Liver (tissue), 8 donors: ENCODE measurements at regions not wholly inside any gene's neighbourhood (a gene's known extent, or its start where the extent isn't known, plus 50 kb on each side); places are given as distances from the start of the nearest gene placed in this dataset.

Experiments used
- DNase-seq: peaks from one replicate; pipeline ENCODE4 v3.0.0-alpha.2; 2017; ENCODE audit warnings: low spot score
- H3K27ac ChIP-seq, 2 donors: one replicate each; pipeline ENCODE4 v1.7.0; 2013; ENCODE audit warnings: inconsistent platforms in 2 of 2, low read length in 2 of 2, control low read depth in 1 of 2, low read depth in 1 of 2, mild to moderate bottlenecking in 1 of 2
- H3K27me3 ChIP-seq, 4 donors: one replicate each; pipeline versions ENCODE4 v1.6.1 to v1.7.0; 2013; ENCODE audit warnings: low read length in 3 of 4, inconsistent platforms in 1 of 4, mild to moderate bottlenecking in 1 of 4, moderate library complexity in 1 of 4; ENCODE audit not compliant: control insufficient read depth in 4 of 4, insufficient read depth in 4 of 4
- H3K36me3 ChIP-seq, 4 donors: one replicate each; pipeline versions ENCODE4 v1.6.1 to v1.7.0; 2013; ENCODE audit warnings: low read length in 3 of 4, mild to moderate bottlenecking in 3 of 4, low read depth in 1 of 4, moderate library complexity in 1 of 4; ENCODE audit not compliant: control insufficient read depth in 4 of 4, insufficient read depth in 3 of 4
- H3K4me1 ChIP-seq, 4 donors: one replicate each; pipeline versions ENCODE4 v1.6.1 to v1.7.0; 2013; ENCODE audit warnings: low read length in 3 of 4, mild to moderate bottlenecking in 3 of 4, moderate library complexity in 1 of 4; ENCODE audit not compliant: control insufficient read depth in 4 of 4, insufficient read depth in 4 of 4
- H3K4me3 ChIP-seq, 3 donors: one replicate each; pipeline versions ENCODE4 v1.6.1 to v1.7.0; 2013; ENCODE audit warnings: low read length in 3 of 3, control low read depth in 1 of 3, low read depth in 1 of 3, mild to moderate bottlenecking in 1 of 3
- H3K9ac ChIP-seq, 2 donors: one replicate each; pipeline ENCODE4 v1.7.0; 2013; ENCODE audit warnings: low read length in 2 of 2, mild to moderate bottlenecking in 2 of 2, moderate library complexity in 2 of 2, control low read depth in 1 of 2, low read depth in 1 of 2
- H3K9me3 ChIP-seq, 4 donors: one replicate each; pipeline versions ENCODE4 v1.6.1 to v1.7.0; 2013; ENCODE audit warnings: low read length in 3 of 4; ENCODE audit not compliant: control insufficient read depth in 4 of 4
- ATF3 ChIP-seq: IDR thresholded peaks from 2 replicates; pipeline ENCODE4 v1.6.1; 2016; ENCODE audit warnings: antibody characterized with exemption
- CTCF ChIP-seq: fragments of 150-350 bp; IDR thresholded peaks from 2 replicates; pipeline ENCODE4 v1.5.1; 2017; ENCODE audit warnings: improper control_type of control experiment, low read depth, low read length; ENCODE audit not compliant: missing input control
- EGR1 ChIP-seq, 2 donors: IDR thresholded peaks; 2 replicates each; pipeline ENCODE4 v1.6.1; 2016 to 2018; ENCODE audit warnings: antibody characterized with exemption in 2 of 2, low read depth in 2 of 2
- FOXA1 ChIP-seq: IDR thresholded peaks from 2 replicates; pipeline ENCODE4 v1.6.1; 2016; ENCODE audit warnings: antibody characterized with exemption
- FOXA2 ChIP-seq: IDR thresholded peaks from 2 replicates; pipeline ENCODE4 v1.6.1; 2016; ENCODE audit warnings: antibody characterized with exemption
- HNF4A ChIP-seq, 2 donors: conservative IDR thresholded peaks; 2 replicates each; pipeline ENCODE4 v1.6.1; 2016; ENCODE audit warnings: antibody characterized with exemption in 2 of 2, mild to moderate bottlenecking in 2 of 2
- HNF4G ChIP-seq: IDR thresholded peaks from 2 replicates; pipeline ENCODE4 v1.6.1; 2016; ENCODE audit warnings: antibody characterized with exemption
- MAX ChIP-seq: IDR thresholded peaks from 2 replicates; pipeline ENCODE4 v1.6.1; 2016; ENCODE audit warnings: antibody characterized with exemption
- NR2F2 ChIP-seq: IDR thresholded peaks from 2 replicates; pipeline ENCODE4 v1.6.1; 2016; ENCODE audit warnings: antibody characterized with exemption
- RAD21 ChIP-seq, 2 donors: IDR thresholded peaks; 2 replicates each; pipeline ENCODE4 v1.6.1; 2016; ENCODE audit warnings: antibody characterized with exemption in 2 of 2, mild to moderate bottlenecking in 2 of 2
- REST ChIP-seq: IDR thresholded peaks from 2 replicates; pipeline ENCODE4 v1.6.1; 2016; ENCODE audit warnings: antibody characterized with exemption, mild to moderate bottlenecking
- TAF1 ChIP-seq: conservative IDR thresholded peaks from 2 replicates; pipeline ENCODE4 v1.6.1; 2016; ENCODE audit warnings: antibody characterized with exemption, mild to moderate bottlenecking
- ZBTB33 ChIP-seq: IDR thresholded peaks from 2 replicates; pipeline ENCODE4 v1.6.1; 2016; ENCODE audit warnings: antibody characterized with exemption
- WGBS: extraction: QIAGEN DNeasy Blood & Tissue Kit; methylation state at CpG from one replicate; pipeline ENCODE4 v1.1.7; 2013; 5-methylcytosine and 5-hydroxymethylcytosine counted together
- donor health status: healthy.
- donor health status: healthy.
- donor health status: healthy.
- donor health status: healthy.
- donor health status: healthy.

- Histone ChIP-seq H3K4me1 (no peaks in the 10 kb centered on the region), H3K9ac (no peak overlapping the region), H3K27ac (no peak overlapping the region), H3K36me3 (no peaks in the 10 kb centered on the region), H3K4me3 (no peak overlapping the region), H3K27me3 (no peaks in the 10 kb centered on the region), H3K9me3 (no peaks in the 10 kb centered on the region)
- whole genome bisulfite sequencing, result 96% methylated on average over 2 of the region's 2 CpGs
- no peak for TF ChIP-seq FOXA1
- no peak for TF ChIP-seq RAD21 (IDR thresholded peaks at IDR 0.05)
- no peak for TF ChIP-seq FOXA2
- TF ChIP-seq REST, result peak; percentile 42
- TF ChIP-seq NR2F2, result no peak
- TF ChIP-seq TAF1, result no peak
- DNase-seq, result no peak
Observed at GRCh38 chr1:200496937-200497336, 87.1 kb upstream of the ZNF281 start.

- no peak overlapping the region for H3K4me3 ChIP-seq
- TF ChIP-seq TAF1 (no peak), EGR1 (IDR thresholded peaks at IDR 0.05; ENCODE audit: low read depth in 2 of 2) (no peak), MAX (no peak), REST (no peak), ATF3 (no peak)
- no peak overlapping the region for H3K27ac ChIP-seq
- H3K27me3 ChIP-seq, result no peaks in the 10 kb centered on the region
- H3K4me1 ChIP-seq, result peaks cover 0 to 4% (median 0%) of the 10 kb centered on the region in 4 donors
- 98% methylated on average over 1 of the region's 1 CpG for WGBS
- H3K9ac ChIP-seq, result no peak overlapping the region
- no peaks in the 10 kb centered on the region for H3K36me3 ChIP-seq
- no peak for DNase-seq
- no peaks in the 10 kb centered on the region for H3K9me3 ChIP-seq
Observed at GRCh38 chr1:200495901-200496300, 86.1 kb upstream of the ZNF281 start.

- H3K4me1 ChIP-seq, result peaks cover 0 to 13% (median under 1%) of the 10 kb centered on the region in 4 donors
- no peaks in the 10 kb centered on the region for H3K27me3 ChIP-seq
- H3K9me3 ChIP-seq, result no peaks in the 10 kb centered on the region
- no peaks in the 10 kb centered on the region for H3K36me3 ChIP-seq
- 89% methylated on average over 4 of the region's 4 CpGs for WGBS
- H3K27ac ChIP-seq, result no peak overlapping the region
- H3K4me3 ChIP-seq, result no peak overlapping the region
- H3K9ac ChIP-seq, result no peak overlapping the region
- DNase-seq, result no peak
- TF ChIP-seq ZBTB33 (no peak), CTCF (no peak), NR2F2 (no peak), HNF4G (no peak), HNF4A (conservative IDR thresholded peaks at IDR 0.05) (no peak)
Observed at GRCh38 chr1:200493344-200493743, 83.5 kb upstream of the ZNF281 start.
